SK-N-SH (cell line): ENCODE measurements at regions not wholly inside any gene's neighbourhood (a gene's known extent, or its start where the extent isn't known, plus 50 kb on each side); places are given as distances from the start of the nearest gene placed in this dataset.

Source experiments
- FOSL2 ChIP-seq: IDR thresholded peaks from 2 replicates; pipeline ENCODE4 v1.4.0; 2012; ENCODE audit warnings: low read depth, mild to moderate bottlenecking, moderate library complexity, borderline replicate concordance
- GABPA ChIP-seq: IDR thresholded peaks from 2 replicates; pipeline ENCODE4 v1.4.0; 2012; ENCODE audit warnings: low read depth, mild to moderate bottlenecking
- MXI1 ChIP-seq: IDR thresholded peaks from 2 replicates; pipeline ENCODE4 v1.6.1; 2012; ENCODE audit warnings: mild to moderate bottlenecking, low read depth, low read length, improper control_type of control experiment
- NFIC ChIP-seq: IDR thresholded peaks from 2 replicates; pipeline ENCODE4 v1.4.0; 2012; ENCODE audit warnings: borderline replicate concordance
- NRF1 ChIP-seq: IDR thresholded peaks from 2 replicates; pipeline ENCODE4 v1.6.1; 2012; ENCODE audit warnings: low read depth, mild to moderate bottlenecking, low read length
- POLR2AphosphoS5 ChIP-seq: IDR thresholded peaks from 2 replicates; pipeline ENCODE4 v1.6.1; 2012; ENCODE audit warnings: low read depth, low read length
- RAD21 ChIP-seq: IDR thresholded peaks from 2 replicates; pipeline ENCODE4 v1.6.1; 2012; ENCODE audit warnings: mild to moderate bottlenecking, low read length
- RXRA ChIP-seq: IDR thresholded peaks from 2 replicates; pipeline ENCODE4 v1.4.0; 2012; ENCODE audit warnings: low read depth, mild to moderate bottlenecking, borderline replicate concordance
- SMC3 ChIP-seq: IDR thresholded peaks from 2 replicates; pipeline ENCODE4 v1.6.1; 2012; ENCODE audit warnings: low read depth, low read length, improper control_type of control experiment
- YY1 ChIP-seq: IDR thresholded peaks from 2 replicates; pipeline ENCODE4 v1.4.0; 2012; ENCODE audit warnings: low read depth, mild to moderate bottlenecking
- TF ChIP-seq, protein P1 (sequence below): fragments of 200-600 bp; sonication (generic); IDR thresholded peaks from 2 replicates; pipeline ENCODE4 v1.6.1; 2017; ENCODE audit warnings: antibody characterized with exemption, mild to moderate bottlenecking, moderate library complexity
- TF ChIP-seq, protein P2 (sequence below): IDR thresholded peaks from 2 replicates; pipeline ENCODE4; 2012
- TF ChIP-seq, protein P3 (sequence below): IDR thresholded peaks from 2 replicates; pipeline ENCODE4 v1.4.0; 2012; ENCODE audit warnings: low read depth, borderline replicate concordance

DNA sequence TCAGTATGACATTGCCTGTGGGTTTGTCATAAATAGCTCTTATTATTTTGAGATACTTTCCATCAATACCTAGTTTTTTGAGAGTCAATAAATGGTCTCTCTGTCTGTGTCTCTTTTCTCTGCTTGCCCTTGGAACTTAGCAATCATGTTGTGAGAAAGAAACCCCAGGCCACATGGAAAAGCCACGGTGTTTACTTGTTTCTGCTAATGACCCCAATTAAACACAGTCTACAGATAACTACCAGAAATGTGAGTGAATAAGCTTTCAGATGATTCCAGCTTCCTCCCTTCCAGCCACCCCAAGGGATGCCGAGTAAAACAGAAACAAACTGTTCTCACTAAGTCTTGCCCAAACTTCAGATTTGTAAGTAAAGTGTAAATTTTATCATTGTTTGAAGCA, 584.9 kb downstream of the MAT2B start:
- TF ChIP-seq, protein P1, sequence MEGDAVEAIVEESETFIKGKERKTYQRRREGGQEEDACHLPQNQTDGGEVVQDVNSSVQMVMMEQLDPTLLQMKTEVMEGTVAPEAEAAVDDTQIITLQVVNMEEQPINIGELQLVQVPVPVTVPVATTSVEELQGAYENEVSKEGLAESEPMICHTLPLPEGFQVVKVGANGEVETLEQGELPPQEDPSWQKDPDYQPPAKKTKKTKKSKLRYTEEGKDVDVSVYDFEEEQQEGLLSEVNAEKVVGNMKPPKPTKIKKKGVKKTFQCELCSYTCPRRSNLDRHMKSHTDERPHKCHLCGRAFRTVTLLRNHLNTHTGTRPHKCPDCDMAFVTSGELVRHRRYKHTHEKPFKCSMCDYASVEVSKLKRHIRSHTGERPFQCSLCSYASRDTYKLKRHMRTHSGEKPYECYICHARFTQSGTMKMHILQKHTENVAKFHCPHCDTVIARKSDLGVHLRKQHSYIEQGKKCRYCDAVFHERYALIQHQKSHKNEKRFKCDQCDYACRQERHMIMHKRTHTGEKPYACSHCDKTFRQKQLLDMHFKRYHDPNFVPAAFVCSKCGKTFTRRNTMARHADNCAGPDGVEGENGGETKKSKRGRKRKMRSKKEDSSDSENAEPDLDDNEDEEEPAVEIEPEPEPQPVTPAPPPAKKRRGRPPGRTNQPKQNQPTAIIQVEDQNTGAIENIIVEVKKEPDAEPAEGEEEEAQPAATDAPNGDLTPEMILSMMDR = no peak
- TF ChIP-seq GABPA (no peak), MXI1 (no peak), RAD21 (no peak), NFIC (no peak), FOSL2 (no peak), SMC3 (no peak), RXRA (no peak), NRF1 (no peak), POLR2AphosphoS5 (no peak), YY1 (no peak)
- TF ChIP-seq, protein P2, sequence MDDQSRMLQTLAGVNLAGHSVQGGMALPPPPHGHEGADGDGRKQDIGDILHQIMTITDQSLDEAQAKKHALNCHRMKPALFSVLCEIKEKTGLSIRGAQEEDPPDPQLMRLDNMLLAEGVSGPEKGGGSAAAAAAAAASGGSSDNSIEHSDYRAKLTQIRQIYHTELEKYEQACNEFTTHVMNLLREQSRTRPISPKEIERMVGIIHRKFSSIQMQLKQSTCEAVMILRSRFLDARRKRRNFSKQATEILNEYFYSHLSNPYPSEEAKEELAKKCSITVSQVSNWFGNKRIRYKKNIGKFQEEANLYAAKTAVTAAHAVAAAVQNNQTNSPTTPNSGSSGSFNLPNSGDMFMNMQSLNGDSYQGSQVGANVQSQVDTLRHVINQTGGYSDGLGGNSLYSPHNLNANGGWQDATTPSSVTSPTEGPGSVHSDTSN = no peak
- TF ChIP-seq, protein P3, sequence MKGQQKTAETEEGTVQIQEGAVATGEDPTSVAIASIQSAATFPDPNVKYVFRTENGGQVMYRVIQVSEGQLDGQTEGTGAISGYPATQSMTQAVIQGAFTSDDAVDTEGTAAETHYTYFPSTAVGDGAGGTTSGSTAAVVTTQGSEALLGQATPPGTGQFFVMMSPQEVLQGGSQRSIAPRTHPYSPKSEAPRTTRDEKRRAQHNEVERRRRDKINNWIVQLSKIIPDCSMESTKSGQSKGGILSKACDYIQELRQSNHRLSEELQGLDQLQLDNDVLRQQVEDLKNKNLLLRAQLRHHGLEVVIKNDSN = no peak
